ENCODE measurements at regions not wholly inside any gene's neighbourhood (a gene's known extent, or its start where the extent isn't known, plus 50 kb on each side); places are given as distances from the start of the nearest gene placed in this dataset.

- TF ChIP-seq CTCF (IDR thresholded peaks at IDR 0.05) (no peak), ZFX (IDR thresholded peaks at IDR 0.05; ENCODE audit: borderline replicate concordance) (no peak)
Observed at GRCh38 chrX:15942307-15942706, 87.7 kb upstream of the AP1S2 start.
